Neural cell (in vitro differentiated cells): ENCODE measurements at regions not wholly inside any gene's neighbourhood (a gene's known extent, or its start where the extent isn't known, plus 50 kb on each side); places are given as distances from the start of the nearest gene placed in this dataset.

Experiments
- H2AFZ ChIP-seq: fragments of 200-600, 300-800 bp; sonication (generic), shearing (Covaris generic); 2 replicates; pipeline ENCODE4 v1.6.0; 2014; ENCODE audit warnings: low read depth, mild to moderate bottlenecking, antibody characterized with exemption, low read length, moderate library complexity
- H3F3A ChIP-seq: fragments of 200-600 bp; shearing (Covaris generic); 2 replicates; pipeline ENCODE4 v1.6.1; 2016; ENCODE audit warnings: mild to moderate bottlenecking, moderate library complexity, mixed read lengths, antibody characterized with exemption, low read length; ENCODE audit not compliant: insufficient read depth, poor library complexity, severe bottlenecking
- H3K27ac ChIP-seq: fragments of 200-600, 300-800 bp; sonication (generic), shearing (Covaris generic); 2 replicates; pipeline ENCODE4 v1.5.1; 2014; ENCODE audit warnings: mild to moderate bottlenecking, low read length, moderate library complexity
- H3K27me3 ChIP-seq: fragments of 300-800, 200-600 bp; sonication (generic), shearing (Covaris generic); 2 replicates; pipeline ENCODE4 v1.6.0; 2014; ENCODE audit warnings: mild to moderate bottlenecking, low read depth, low read length, moderate library complexity; ENCODE audit not compliant: insufficient read depth
- H3K36me3 ChIP-seq: fragments of 300-800, 200-600 bp; sonication (generic), shearing (Covaris generic); 2 replicates; pipeline ENCODE4 v1.5.1; 2014; ENCODE audit warnings: mild to moderate bottlenecking, antibody characterized with exemption, low read length, moderate library complexity; ENCODE audit not compliant: insufficient read depth
- H3K4me2 ChIP-seq: fragments of 300-800, 200-600 bp; sonication (generic), shearing (Covaris generic); 2 replicates; pipeline ENCODE4 v1.6.0; 2014; ENCODE audit warnings: mild to moderate bottlenecking, low read length
- H3K4me3 ChIP-seq: fragments of 300-800, 200-600 bp; sonication (generic), shearing (Covaris generic); 2 replicates; pipeline ENCODE4 v1.5.1; 2014; ENCODE audit warnings: mild to moderate bottlenecking, low read length, moderate library complexity
- H3K79me2 ChIP-seq: fragments of 200-600 bp; shearing (Covaris generic); replicated peaks from 2 replicates; pipeline ENCODE4 v1.6.0; 2014; ENCODE audit warnings: mild to moderate bottlenecking, low read length, moderate library complexity; ENCODE audit not compliant: insufficient read depth
- H3K9ac ChIP-seq: fragments of 300-800, 200-600 bp; sonication (generic), shearing (Covaris generic); 2 replicates; pipeline ENCODE4 v1.6.1; 2016; ENCODE audit warnings: mild to moderate bottlenecking, low read length, mixed read lengths
- H3K9me2 ChIP-seq: fragments of 200-600 bp; shearing (Covaris generic); 2 replicates; pipeline ENCODE4 v1.6.1; 2016; ENCODE audit warnings: mild to moderate bottlenecking, low read length, mixed read lengths; ENCODE audit not compliant: insufficient read depth
- H3K9me3 ChIP-seq: fragments of 200-600, 300-800 bp; sonication (generic), shearing (Covaris generic); 2 replicates; pipeline ENCODE4 v1.6.1; 2016; ENCODE audit warnings: mild to moderate bottlenecking, mixed run types, low read length, moderate library complexity, mixed read lengths
- H4K20me1 ChIP-seq: fragments of 200-600 bp; shearing (Covaris generic); 2 replicates; pipeline ENCODE4 v1.6.1; 2016; ENCODE audit warnings: mild to moderate bottlenecking, mixed run types; ENCODE audit not compliant: insufficient read depth
- EP300 ChIP-seq: fragments of 450-650 bp; conservative IDR thresholded peaks from 2 replicates; pipeline ENCODE4 v1.6.1; 2014; ENCODE audit warnings: antibody characterized with exemption, mild to moderate bottlenecking, moderate library complexity; ENCODE audit not compliant: poor library complexity, severe bottlenecking
- EZH2 ChIP-seq: fragments of 200-600, 300-800 bp; shearing (Covaris generic), sonication (generic); IDR thresholded peaks from 2 replicates; pipeline ENCODE4 v1.6.1; 2014; ENCODE audit warnings: antibody characterized with exemption, low read length, borderline replicate concordance, mild to moderate bottlenecking; ENCODE audit not compliant: insufficient read depth, poor library complexity, severe bottlenecking
- MXI1 ChIP-seq: fragments of 450-650 bp; conservative IDR thresholded peaks from 2 replicates; pipeline ENCODE4 v1.6.1; 2014; ENCODE audit warnings: antibody characterized with exemption, mild to moderate bottlenecking; ENCODE audit not compliant: poor library complexity, severe bottlenecking
- POLR2AphosphoS5 ChIP-seq: IDR thresholded peaks from 2 replicates; pipeline ENCODE4 v1.6.1; 2012
- RAD21 ChIP-seq: fragments of 450-650 bp; conservative IDR thresholded peaks from 2 replicates; pipeline ENCODE4 v1.6.1; 2014; ENCODE audit warnings: antibody characterized with exemption, mild to moderate bottlenecking, moderate library complexity
- SMC3 ChIP-seq: fragments of 450-650 bp; conservative IDR thresholded peaks from 2 replicates; pipeline ENCODE4 v1.6.1; 2014; ENCODE audit warnings: antibody characterized with exemption, mild to moderate bottlenecking, moderate library complexity; ENCODE audit not compliant: poor library complexity
- TAF1 ChIP-seq: IDR thresholded peaks from 2 replicates; pipeline ENCODE4 v1.6.1; 2012; ENCODE audit warnings: low read depth
- TF ChIP-seq, protein P1 (sequence below): IDR thresholded peaks from 2 replicates; pipeline ENCODE4 v1.6.1; 2012; ENCODE audit warnings: borderline replicate concordance
- TF ChIP-seq, protein P2 (sequence below): fragments of 450-650 bp; IDR thresholded peaks from 2 replicates; pipeline ENCODE4 v1.5.1; 2014; ENCODE audit warnings: antibody characterized with exemption, mild to moderate bottlenecking, moderate library complexity; ENCODE audit not compliant: poor library complexity, severe bottlenecking

- Histone ChIP-seq H4K20me1 (no peaks in the 10 kb centered on the region), H2AFZ (no peak overlapping the region), H3F3A (no peaks in the 10 kb centered on the region), H3K27me3 (no peaks in the 10 kb centered on the region), H3K4me2 (no peak overlapping the region), H3K36me3 (no peaks in the 10 kb centered on the region), H3K9me2 (no peaks in the 10 kb centered on the region), H3K9ac (no peak overlapping the region), H3K79me2 (no peaks in the 10 kb centered on the region), H3K9me3 (no peaks in the 10 kb centered on the region), H3K27ac (no peak overlapping the region), H3K4me3 (no peak overlapping the region)
- TF ChIP-seq TAF1 (no peak), RAD21 (no peak), EZH2 (no peak), SMC3 (no peak), EP300 (no peak), POLR2AphosphoS5 (no peak), MXI1 (no peak)
- TF ChIP-seq, protein P1, sequence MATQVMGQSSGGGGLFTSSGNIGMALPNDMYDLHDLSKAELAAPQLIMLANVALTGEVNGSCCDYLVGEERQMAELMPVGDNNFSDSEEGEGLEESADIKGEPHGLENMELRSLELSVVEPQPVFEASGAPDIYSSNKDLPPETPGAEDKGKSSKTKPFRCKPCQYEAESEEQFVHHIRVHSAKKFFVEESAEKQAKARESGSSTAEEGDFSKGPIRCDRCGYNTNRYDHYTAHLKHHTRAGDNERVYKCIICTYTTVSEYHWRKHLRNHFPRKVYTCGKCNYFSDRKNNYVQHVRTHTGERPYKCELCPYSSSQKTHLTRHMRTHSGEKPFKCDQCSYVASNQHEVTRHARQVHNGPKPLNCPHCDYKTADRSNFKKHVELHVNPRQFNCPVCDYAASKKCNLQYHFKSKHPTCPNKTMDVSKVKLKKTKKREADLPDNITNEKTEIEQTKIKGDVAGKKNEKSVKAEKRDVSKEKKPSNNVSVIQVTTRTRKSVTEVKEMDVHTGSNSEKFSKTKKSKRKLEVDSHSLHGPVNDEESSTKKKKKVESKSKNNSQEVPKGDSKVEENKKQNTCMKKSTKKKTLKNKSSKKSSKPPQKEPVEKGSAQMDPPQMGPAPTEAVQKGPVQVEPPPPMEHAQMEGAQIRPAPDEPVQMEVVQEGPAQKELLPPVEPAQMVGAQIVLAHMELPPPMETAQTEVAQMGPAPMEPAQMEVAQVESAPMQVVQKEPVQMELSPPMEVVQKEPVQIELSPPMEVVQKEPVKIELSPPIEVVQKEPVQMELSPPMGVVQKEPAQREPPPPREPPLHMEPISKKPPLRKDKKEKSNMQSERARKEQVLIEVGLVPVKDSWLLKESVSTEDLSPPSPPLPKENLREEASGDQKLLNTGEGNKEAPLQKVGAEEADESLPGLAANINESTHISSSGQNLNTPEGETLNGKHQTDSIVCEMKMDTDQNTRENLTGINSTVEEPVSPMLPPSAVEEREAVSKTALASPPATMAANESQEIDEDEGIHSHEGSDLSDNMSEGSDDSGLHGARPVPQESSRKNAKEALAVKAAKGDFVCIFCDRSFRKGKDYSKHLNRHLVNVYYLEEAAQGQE, result no peak
- TF ChIP-seq, protein P2, sequence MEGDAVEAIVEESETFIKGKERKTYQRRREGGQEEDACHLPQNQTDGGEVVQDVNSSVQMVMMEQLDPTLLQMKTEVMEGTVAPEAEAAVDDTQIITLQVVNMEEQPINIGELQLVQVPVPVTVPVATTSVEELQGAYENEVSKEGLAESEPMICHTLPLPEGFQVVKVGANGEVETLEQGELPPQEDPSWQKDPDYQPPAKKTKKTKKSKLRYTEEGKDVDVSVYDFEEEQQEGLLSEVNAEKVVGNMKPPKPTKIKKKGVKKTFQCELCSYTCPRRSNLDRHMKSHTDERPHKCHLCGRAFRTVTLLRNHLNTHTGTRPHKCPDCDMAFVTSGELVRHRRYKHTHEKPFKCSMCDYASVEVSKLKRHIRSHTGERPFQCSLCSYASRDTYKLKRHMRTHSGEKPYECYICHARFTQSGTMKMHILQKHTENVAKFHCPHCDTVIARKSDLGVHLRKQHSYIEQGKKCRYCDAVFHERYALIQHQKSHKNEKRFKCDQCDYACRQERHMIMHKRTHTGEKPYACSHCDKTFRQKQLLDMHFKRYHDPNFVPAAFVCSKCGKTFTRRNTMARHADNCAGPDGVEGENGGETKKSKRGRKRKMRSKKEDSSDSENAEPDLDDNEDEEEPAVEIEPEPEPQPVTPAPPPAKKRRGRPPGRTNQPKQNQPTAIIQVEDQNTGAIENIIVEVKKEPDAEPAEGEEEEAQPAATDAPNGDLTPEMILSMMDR, result no peak
Observed at GRCh38 chr1:157307491-157307890, 169.3 kb upstream of the ETV3 start.

DNA sequence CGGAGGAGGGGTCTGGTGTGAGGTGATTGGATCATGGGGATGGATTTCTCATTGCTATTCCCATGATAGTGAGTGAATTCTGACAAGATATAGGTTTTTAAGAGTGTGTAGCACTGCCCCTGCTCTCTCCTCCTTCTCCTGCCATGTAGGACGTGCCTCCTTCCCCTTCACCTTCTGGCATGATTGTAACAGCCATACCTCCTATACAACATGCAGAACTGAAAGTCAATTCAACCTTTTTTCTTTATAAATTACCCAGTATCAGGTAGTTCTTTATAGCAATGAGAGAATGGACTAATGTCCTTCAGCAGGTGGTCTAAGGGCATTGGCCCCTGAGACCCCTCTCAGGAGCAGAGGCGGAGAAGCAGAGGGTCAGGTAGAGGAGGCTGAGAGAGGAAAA, 168.7 kb upstream of the ETV3 start:
- H3K27ac ChIP-seq, result no peak overlapping the region
- H3K4me3 ChIP-seq, result no peak overlapping the region
- no peaks in the 10 kb centered on the region for H3K79me2 ChIP-seq
- TF ChIP-seq TAF1, result no peak
- no peak for TF ChIP-seq POLR2AphosphoS5
- TF ChIP-seq, protein P2, result no peak
- no peak for TF ChIP-seq EP300
- no peak for TF ChIP-seq MXI1
- no peak for TF ChIP-seq EZH2
- TF ChIP-seq, protein P1, result no peak
- no peak for TF ChIP-seq SMC3
- no peak for TF ChIP-seq RAD21
- H3K27me3 ChIP-seq, result no peaks in the 10 kb centered on the region
- H3F3A ChIP-seq, result no peaks in the 10 kb centered on the region
- H3K9me2 ChIP-seq, result no peaks in the 10 kb centered on the region
- no peak overlapping the region for H3K9ac ChIP-seq
- H3K36me3 ChIP-seq, result no peaks in the 10 kb centered on the region
- H3K4me2 ChIP-seq, result no peak overlapping the region
- no peaks in the 10 kb centered on the region for H3K9me3 ChIP-seq
- no peaks in the 10 kb centered on the region for H4K20me1 ChIP-seq
- no peak overlapping the region for H2AFZ ChIP-seq
